Fibroblast of the aortic adventitia (primary cell): ENCODE measurements at regions not wholly inside any gene's neighbourhood (a gene's known extent, or its start where the extent isn't known, plus 50 kb on each side); places are given as distances from the start of the nearest gene placed in this dataset.

Experiments
- DNase-seq: peaks from one replicate; pipeline ENCODE4 v3.0.0-alpha.2; 2010; ENCODE audit warnings: low read depth
- H3K4me3 ChIP-seq: 2 replicates; pipeline ENCODE4 v1.5.1; 2011; ENCODE audit warnings: low read depth, mild to moderate bottlenecking, control low read depth, low read length, moderate library complexity
- TF ChIP-seq, protein P1 (sequence below): IDR thresholded peaks from 2 replicates; pipeline ENCODE4 v1.5.1; 2011; ENCODE audit warnings: mild to moderate bottlenecking, low read length, control low read depth, inconsistent platforms; ENCODE audit not compliant: insufficient read depth

DNA sequence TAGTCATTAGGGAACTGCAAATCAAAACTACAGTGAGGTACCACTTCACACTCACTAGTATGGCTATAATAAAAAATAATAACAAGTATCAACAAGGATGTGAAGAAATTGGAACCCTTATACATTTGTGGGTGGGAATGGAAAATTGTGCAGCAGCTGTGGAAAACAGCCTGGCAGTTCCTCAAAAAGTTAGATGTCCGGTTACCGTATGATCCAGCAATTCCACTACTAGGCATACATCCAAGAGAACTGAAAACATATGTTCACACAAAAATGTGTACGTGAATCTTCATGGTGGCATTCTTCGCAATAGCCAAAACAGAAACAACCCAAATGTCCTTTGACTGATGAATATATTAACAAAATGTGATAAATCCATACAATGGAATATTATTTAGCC is 187.9 kb upstream of the LYSMD4 start:
- TF ChIP-seq, protein P1, sequence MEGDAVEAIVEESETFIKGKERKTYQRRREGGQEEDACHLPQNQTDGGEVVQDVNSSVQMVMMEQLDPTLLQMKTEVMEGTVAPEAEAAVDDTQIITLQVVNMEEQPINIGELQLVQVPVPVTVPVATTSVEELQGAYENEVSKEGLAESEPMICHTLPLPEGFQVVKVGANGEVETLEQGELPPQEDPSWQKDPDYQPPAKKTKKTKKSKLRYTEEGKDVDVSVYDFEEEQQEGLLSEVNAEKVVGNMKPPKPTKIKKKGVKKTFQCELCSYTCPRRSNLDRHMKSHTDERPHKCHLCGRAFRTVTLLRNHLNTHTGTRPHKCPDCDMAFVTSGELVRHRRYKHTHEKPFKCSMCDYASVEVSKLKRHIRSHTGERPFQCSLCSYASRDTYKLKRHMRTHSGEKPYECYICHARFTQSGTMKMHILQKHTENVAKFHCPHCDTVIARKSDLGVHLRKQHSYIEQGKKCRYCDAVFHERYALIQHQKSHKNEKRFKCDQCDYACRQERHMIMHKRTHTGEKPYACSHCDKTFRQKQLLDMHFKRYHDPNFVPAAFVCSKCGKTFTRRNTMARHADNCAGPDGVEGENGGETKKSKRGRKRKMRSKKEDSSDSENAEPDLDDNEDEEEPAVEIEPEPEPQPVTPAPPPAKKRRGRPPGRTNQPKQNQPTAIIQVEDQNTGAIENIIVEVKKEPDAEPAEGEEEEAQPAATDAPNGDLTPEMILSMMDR, result no peak
- no peak for DNase-seq
- H3K4me3 ChIP-seq, result no peak overlapping the region

DNA sequence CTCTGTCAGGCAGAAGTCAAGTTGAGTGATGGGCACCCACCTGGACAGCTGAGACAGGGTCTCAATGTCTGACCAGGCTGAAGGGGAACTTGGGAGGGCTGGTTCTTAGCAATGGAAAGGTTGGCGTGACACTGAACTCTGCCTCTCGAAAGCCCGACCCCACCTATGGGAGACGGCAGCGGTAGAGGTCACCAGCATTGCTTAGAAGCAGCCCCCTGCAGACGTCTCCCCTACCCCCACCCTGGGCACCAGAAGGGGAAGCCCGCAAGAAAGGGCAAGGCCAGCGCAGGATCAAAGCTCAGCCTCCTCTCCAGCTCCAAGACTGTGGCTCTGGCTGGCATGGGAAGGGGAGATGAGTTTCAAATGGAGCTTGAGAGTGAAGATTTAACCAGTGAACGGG is 184.8 kb upstream of the LYSMD4 start:
- no peak overlapping the region for H3K4me3 ChIP-seq
- no peak for DNase-seq
- TF ChIP-seq, protein P1, result no peak

DNA sequence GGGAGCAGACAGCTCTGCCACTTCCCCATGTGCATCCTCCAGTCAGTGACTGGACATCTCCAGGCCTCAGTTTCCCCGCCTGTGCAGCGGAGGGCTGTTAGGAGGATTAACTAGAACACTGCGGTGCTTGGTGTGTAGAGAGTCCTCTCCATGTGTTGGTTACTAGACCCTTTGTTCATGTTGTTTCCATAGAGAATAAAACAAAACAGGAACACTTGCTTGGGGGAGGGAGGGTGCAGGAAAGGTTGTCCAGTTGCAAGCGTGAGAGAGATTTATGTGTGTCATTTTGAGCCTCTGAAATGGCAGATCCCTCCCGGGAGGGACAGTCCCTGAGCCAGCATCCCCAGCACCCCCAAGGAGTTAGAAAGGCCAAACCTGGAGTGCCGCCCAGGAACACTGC is 184.0 kb upstream of the LYSMD4 start:
- TF ChIP-seq, protein P1, result no peak
- no peak overlapping the region for H3K4me3 ChIP-seq
- no peak for DNase-seq

DNA sequence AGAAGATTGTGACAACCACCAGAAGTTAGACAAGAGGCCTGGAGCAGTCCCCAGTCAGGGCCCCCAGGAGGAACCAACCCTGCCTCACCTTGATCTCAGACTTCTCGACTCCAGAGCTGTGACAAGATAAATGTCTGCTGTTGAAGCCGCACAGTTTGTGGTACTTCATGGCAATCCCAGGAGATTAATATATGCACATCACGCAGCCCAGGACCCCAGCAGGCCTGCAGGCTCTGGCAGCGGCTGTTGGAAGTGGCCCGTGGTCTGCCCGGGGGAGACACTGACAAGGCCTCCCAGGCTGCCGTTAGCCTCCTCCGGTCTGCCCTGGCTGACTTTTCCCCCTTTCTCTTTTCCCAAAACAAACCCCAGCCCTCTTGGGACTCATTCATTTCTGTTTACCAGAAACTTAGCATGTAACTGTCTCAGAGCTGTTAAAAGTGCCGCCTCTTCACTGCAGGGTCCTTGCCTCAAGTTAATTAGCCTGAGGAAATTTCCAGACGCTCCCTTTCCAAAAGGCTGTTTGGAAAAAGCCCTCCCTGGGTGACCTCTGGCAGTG is 183.5 kb upstream of the LYSMD4 start:
- TF ChIP-seq, protein P1, result no peak
- no peak overlapping the region for H3K4me3 ChIP-seq
- DNase-seq, result no peak

DNA sequence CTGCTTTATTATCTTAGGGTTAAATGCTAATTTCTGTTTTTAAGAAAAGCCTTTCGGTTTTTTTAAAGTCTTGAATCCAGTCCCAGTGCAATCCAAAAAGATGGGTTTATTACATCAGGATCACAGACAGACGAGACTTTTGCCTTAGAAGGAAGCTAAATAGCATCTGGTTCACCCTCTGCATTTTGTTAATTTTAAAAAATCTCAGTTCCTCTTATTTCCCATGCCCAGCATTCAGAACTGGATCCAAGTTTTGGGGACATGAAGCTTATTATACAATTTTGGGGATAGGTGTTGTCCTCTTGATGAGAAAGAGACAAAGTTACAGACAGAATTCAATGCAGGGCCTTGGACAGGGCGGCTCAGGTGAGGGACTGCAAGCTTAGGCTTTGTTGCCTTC is 181.5 kb upstream of the LYSMD4 start:
- TF ChIP-seq, protein P1, result no peak
- H3K4me3 ChIP-seq, result no peak overlapping the region
- no peak for DNase-seq

DNA sequence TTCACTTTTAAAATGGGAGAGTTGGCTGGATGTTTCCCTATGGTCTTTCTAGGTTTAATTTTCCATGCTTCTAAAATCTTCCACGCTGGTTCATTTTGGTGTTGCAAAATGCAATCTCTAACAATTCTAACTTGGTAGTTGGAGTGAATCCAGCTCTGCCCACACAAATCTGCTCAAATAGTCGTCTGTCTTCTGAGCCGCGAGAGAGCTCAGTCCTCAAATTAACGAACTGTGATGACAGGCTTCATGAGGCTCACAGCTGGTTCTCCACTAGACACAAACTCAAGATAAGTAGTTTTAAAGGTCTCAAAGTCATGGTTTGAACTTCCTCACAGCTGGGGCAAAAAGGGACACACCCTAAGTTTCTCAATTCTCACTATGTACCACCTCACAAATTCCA is 178.6 kb upstream of the LYSMD4 start:
- TF ChIP-seq, protein P1, result no peak
- no peak for DNase-seq

More for the DNA sequence above, 178.6 kb upstream of the LYSMD4 start:
- no peak overlapping the region for H3K4me3 ChIP-seq
